Thyroid gland (tissue), 4 donors: ENCODE measurements at regions not wholly inside any gene's neighbourhood (a gene's known extent, or its start where the extent isn't known, plus 50 kb on each side); places are given as distances from the start of the nearest gene placed in this dataset.

ENCODE experiments used
- CTCF ChIP-seq, 6 experiments: fragments of 200-600 bp in 3 of 6; fragments of 450-650 bp in 3 of 6; sonication (generic) in 3 of 6; IDR thresholded peaks; one replicate each; pipeline ENCODE4 v1.5.1; 2016 to 2019; ENCODE audit warnings: antibody characterized with exemption in 6 of 6, mild to moderate bottlenecking in 2 of 6, inconsistent platforms in 1 of 6, moderate library complexity in 1 of 6
- POLR2A ChIP-seq, 2 donors: fragments of 450-650 bp; IDR thresholded peaks; one replicate each; pipeline ENCODE4 v1.6.1; 2017; ENCODE audit warnings: antibody characterized with exemption in 2 of 2, mild to moderate bottlenecking in 2 of 2, moderate library complexity in 1 of 2

- TF ChIP-seq CTCF (IDR thresholded peaks at IDR 0.05) (no peak), POLR2A (IDR thresholded peaks at IDR 0.05) (no peak)
Measured at GRCh38 chr1:78367700-78368099, 123.1 kb upstream of the PTGFR start.
